CD4-positive, alpha-beta memory T cell (primary cell): ENCODE measurements at regions not wholly inside any gene's neighbourhood (a gene's known extent, or its start where the extent isn't known, plus 50 kb on each side); places are given as distances from the start of the nearest gene placed in this dataset.
A peak's percentile ranks its signal among the peaks of the same experiment; 100 is the strongest.

Experiments
- CTCF ChIA-PET: fragments of 350-600 bp; sonication (Branson Sonifier 250); formaldehyde crosslinking; loops from one replicate; lab custom pipeline; 2021; ENCODE audit warnings: inconsistent platforms; ENCODE audit not compliant: partially characterized antibody; lab: Charles Lee
- POLR2A ChIA-PET: fragments of 350-600 bp; sonication (Branson Sonifier 250); formaldehyde crosslinking; loops from one replicate; lab custom pipeline; 2021; ENCODE audit not compliant: partially characterized antibody; lab: Charles Lee
- DNase-seq, 5 donors: peaks; one replicate each; pipeline versions ENCODE4 v3.0.0 to v3.0.0-alpha.2; 2020 to 2022; ENCODE audit warnings: mixed read lengths in 1 of 5
- H3K27ac ChIP-seq: one replicate; pipeline ENCODE4 v1.7.0; 2013; ENCODE audit warnings: low read depth, low read length
- H3K27me3 ChIP-seq: 2 replicates; pipeline ENCODE4 v1.7.0; 2013; ENCODE audit warnings: mild to moderate bottlenecking, low read length, moderate library complexity; ENCODE audit not compliant: insufficient read depth
- H3K36me3 ChIP-seq: 2 replicates; pipeline ENCODE4 v1.7.0; 2013; ENCODE audit warnings: mild to moderate bottlenecking, low read length, moderate library complexity; ENCODE audit not compliant: insufficient read depth
- H3K4me1 ChIP-seq: 2 replicates; pipeline ENCODE4 v1.7.0; 2013; ENCODE audit warnings: mild to moderate bottlenecking, low read length, moderate library complexity; ENCODE audit not compliant: insufficient read depth
- H3K4me3 ChIP-seq, 2 donors: one replicate each; pipeline ENCODE4 v1.7.0; 2013; ENCODE audit warnings: low read length in 2 of 2, mild to moderate bottlenecking in 1 of 2
- H3K9me3 ChIP-seq, 2 donors: one replicate each; pipeline ENCODE4 v1.7.0; 2013; ENCODE audit warnings: low read length in 2 of 2, control low read depth in 1 of 2; ENCODE audit not compliant: control insufficient read depth in 1 of 2
- H3K27ac Mint-ChIP-seq, 7 donors: one replicate each; pipeline ENCODE4 v1.8.0; 2020 to 2021; ENCODE audit warnings: mixed read lengths in 7 of 7, mild to moderate bottlenecking in 6 of 7, inconsistent platforms in 3 of 7, moderate library complexity in 3 of 7
- H3K27me3 Mint-ChIP-seq, 2 donors: one replicate each; pipeline ENCODE4 v1.8.0; 2020 to 2021; ENCODE audit warnings: mixed read lengths in 2 of 2
- H3K36me3 Mint-ChIP-seq, 2 donors: one replicate each; pipeline ENCODE4 v1.8.0; 2020 to 2021; ENCODE audit warnings: mixed read lengths in 2 of 2, inconsistent platforms in 1 of 2, mild to moderate bottlenecking in 1 of 2
- H3K4me1 Mint-ChIP-seq, 4 donors: one replicate each; pipeline ENCODE4 v1.8.0; 2020 to 2021; ENCODE audit warnings: mixed read lengths in 4 of 4, mild to moderate bottlenecking in 1 of 4
- H3K4me3 Mint-ChIP-seq, 8 donors: one replicate each; pipeline ENCODE4 v1.8.0; 2020 to 2021; ENCODE audit warnings: mixed read lengths in 8 of 8, mild to moderate bottlenecking in 7 of 8, moderate library complexity in 6 of 8, inconsistent platforms in 3 of 8
- H3K9me3 Mint-ChIP-seq, 8 donors: one replicate each; pipeline ENCODE4 v1.8.0; 2020 to 2021; ENCODE audit warnings: mixed read lengths in 8 of 8, mild to moderate bottlenecking in 5 of 8, inconsistent platforms in 3 of 8, moderate library complexity in 1 of 8
- intact Hi-C: fragments of 100-400 bp; cut with micrococcal nuclease; formaldehyde crosslinking; loops from one replicate; pipeline ENCODE4 v1.15.1; 2023

DNA sequence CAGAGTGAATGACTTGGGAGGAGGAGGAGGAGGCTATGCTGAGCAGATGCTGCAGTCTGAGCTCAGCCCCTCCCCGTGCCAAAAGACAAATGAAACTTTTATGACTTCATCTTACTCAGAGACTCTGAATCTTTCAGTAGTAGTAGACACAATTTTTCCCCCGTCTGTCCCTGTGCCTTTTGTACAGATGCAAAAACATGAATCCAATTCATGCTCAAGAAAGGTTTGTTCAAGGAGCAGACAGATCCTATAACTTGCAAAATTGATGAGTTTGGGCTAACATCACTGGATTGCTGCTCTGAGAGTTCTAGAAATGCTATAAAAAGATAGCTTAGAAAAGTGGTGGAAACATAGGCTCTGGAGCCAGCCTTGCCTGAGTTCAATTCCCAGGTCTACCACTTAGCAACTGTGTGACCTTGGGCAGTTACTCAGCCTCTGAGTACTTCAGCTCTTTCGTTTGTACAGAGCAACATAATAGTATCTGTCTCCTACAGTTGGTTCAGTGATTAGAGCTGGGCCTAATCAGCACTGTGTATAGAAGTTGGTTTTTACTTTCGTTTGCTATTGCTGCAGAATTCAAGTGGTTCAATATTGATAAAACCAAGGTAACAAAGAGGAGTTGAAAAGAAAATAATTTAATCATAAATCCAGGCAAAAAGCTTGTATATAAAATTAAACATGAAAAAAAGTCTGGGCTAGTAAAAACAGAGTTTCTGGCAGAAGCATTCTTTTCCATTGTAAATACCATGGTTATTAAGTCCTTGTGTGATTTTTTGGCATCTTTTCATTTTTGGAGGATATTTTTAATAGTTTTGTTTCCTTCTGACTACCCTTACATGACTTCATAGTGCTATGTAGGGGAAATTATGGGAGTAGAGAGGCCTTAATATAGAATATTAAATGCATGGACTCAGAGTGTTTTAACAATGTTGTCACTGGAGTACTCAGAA, 174.2 kb upstream of the ZNF32 start:
- no peaks in the 10 kb centered on the region for H3K36me3 ChIP-seq
- DNase-seq, result no peak
- H3K9me3 ChIP-seq, result no peaks in the 10 kb centered on the region
- no peaks in the 10 kb centered on the region for H3K36me3 Mint-ChIP-seq
- H3K27me3 Mint-ChIP-seq, result no peaks in the 10 kb centered on the region
- intact Hi-C loops, result no loop called here
- peak overlapping the region in 2 of 7 donors; percentile 44 to 53 for H3K27ac Mint-ChIP-seq
- H3K27me3 ChIP-seq, result no peaks in the 10 kb centered on the region
- ChIA-PET POLR2A (no interaction called here), CTCF (no interaction called here)
- no peaks in the 10 kb centered on the region for H3K9me3 Mint-ChIP-seq
- no peaks in the 10 kb centered on the region for H3K4me1 ChIP-seq
- no peak overlapping the region for H3K27ac ChIP-seq
- no peak overlapping the region for H3K4me3 ChIP-seq
- peak overlapping the region in 2 of 8 donors; percentile 11 to 19 for H3K4me3 Mint-ChIP-seq
- peaks cover 9 to 27% (median 20%) of the 10 kb centered on the region in 4 donors for H3K4me1 Mint-ChIP-seq

- CTCF ChIA-PET, result interaction anchor here (1.6 to 2.5 kb wide), 2 partner anchors 16 to 132 kb away, joined by 3 to 7 read pairs; no protein-coding TSS in a partner anchor
- no peak overlapping the region for H3K27ac Mint-ChIP-seq
- H3K4me1 ChIP-seq, result peaks cover 13% of the 10 kb centered on the region
- H3K36me3 ChIP-seq, result no peaks in the 10 kb centered on the region
- intact Hi-C loops, result no loop called here
- no peaks in the 10 kb centered on the region for H3K9me3 Mint-ChIP-seq
- no peaks in the 10 kb centered on the region for H3K27me3 ChIP-seq
- H3K27ac ChIP-seq, result no peak overlapping the region
- peaks cover 24 to 45% (median 34%) of the 10 kb centered on the region in 4 donors for H3K4me1 Mint-ChIP-seq
- no peaks in the 10 kb centered on the region for H3K9me3 ChIP-seq
- H3K36me3 Mint-ChIP-seq, result no peaks in the 10 kb centered on the region
- no peak overlapping the region for H3K4me3 ChIP-seq
- no peak overlapping the region for H3K4me3 Mint-ChIP-seq
- no peak for DNase-seq
- H3K27me3 Mint-ChIP-seq, result no peaks in the 10 kb centered on the region
- POLR2A ChIA-PET, result no interaction called here
These were observed 172.4 kb upstream of the ZNF32 start for GRCh38 chr10:43821103-43821502.

DNA sequence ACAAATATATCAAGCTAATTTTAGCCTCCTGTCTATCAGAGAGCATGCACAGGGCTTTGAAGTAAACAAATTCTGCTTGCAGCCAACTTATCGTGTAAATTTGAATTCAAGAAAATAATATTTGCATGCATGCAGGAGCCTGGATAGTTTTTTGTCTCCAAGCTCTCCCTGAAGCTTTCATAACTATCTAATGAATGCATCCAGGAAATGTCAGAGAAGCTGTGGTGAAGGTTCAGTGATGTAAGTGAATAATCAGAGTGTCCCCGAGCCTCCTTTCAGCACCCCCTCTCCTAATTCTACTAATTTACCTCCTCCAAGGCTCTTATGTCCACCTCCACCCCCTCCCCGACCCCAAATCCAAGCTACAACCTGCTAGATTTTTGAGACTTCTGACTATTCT, 172.0 kb upstream of the ZNF32 start:
- peaks cover 29 to 50% (median 39%) of the 10 kb centered on the region in 4 donors for H3K4me1 Mint-ChIP-seq
- Histone ChIP-seq H3K4me3 (no peak overlapping the region), H3K27me3 (no peaks in the 10 kb centered on the region), H3K36me3 (no peaks in the 10 kb centered on the region), H3K9me3 (no peaks in the 10 kb centered on the region), H3K4me1 (peaks cover 17% of the 10 kb centered on the region), H3K27ac (no peak overlapping the region)
- H3K36me3 Mint-ChIP-seq, result no peaks in the 10 kb centered on the region
- intact Hi-C loops, result no loop called here
- H3K27me3 Mint-ChIP-seq, result no peaks in the 10 kb centered on the region
- H3K4me3 Mint-ChIP-seq, result no peak overlapping the region
- ChIA-PET POLR2A (no interaction called here), CTCF (interaction anchor here (1.6 to 2.5 kb wide), 2 partner anchors 16 to 131 kb away, joined by 3 to 7 read pairs; no protein-coding TSS in a partner anchor)
- no peak for DNase-seq
- no peaks in the 10 kb centered on the region for H3K9me3 Mint-ChIP-seq
- H3K27ac Mint-ChIP-seq, result no peak overlapping the region

DNA sequence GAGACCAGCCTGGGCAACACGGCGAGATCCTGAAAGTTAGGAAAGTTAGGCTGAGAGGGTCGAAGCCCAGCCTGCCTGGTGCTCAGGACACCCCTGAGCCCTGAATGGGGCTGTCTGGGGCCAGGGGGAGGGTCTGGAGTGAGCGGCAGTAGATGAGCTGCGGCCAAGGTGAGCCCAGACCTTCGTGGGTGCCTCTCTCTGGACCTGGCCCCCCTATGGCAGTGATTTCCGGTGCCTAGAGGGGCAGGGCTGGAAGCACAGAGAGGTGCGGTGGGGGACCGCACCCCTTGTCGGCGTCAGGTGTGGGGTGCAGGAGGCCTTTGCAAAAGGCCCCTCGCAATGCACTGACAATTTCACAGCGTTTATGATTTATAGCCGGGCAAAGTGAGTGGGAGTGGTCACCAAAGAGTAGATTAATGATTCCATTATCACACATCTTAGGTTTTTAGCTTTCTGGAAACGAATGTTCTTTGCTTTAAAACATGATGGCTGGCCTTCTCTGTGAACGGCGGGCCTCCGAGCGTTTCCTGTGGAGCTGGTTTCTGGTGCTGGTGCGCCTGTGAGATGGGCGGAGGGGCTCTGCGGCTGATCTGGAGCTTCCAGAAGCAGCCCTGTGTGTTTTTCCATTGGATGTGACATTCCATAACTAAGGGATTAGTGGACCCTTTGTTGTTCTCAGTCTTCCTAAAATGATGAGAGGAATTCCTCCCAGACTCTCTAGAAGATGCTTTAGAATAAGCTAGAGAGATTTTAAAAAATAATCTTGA, 171.0 kb upstream of the ZNF32 start:
- Mint-ChIP-seq H3K4me3 (no peak overlapping the region), H3K9me3 (no peaks in the 10 kb centered on the region), H3K27ac (no peak overlapping the region), H3K4me1 (peaks cover 34 to 60% (median 45%) of the 10 kb centered on the region in 4 donors), H3K27me3 (no peaks in the 10 kb centered on the region), H3K36me3 (no peaks in the 10 kb centered on the region)
- CTCF ChIA-PET, result interaction anchor here (1.6 to 2.5 kb wide), 2 partner anchors 14 to 130 kb away, joined by 3 to 7 read pairs; no protein-coding TSS in a partner anchor
- Histone ChIP-seq H3K27ac (no peak overlapping the region), H3K4me3 (no peak overlapping the region), H3K9me3 (no peaks in the 10 kb centered on the region), H3K4me1 (peaks cover 27% of the 10 kb centered on the region), H3K27me3 (no peaks in the 10 kb centered on the region), H3K36me3 (no peaks in the 10 kb centered on the region)
- intact Hi-C loops, result loop anchor here (10.0 kb wide), 1 partner anchor 125 kb away; no protein-coding TSS in a partner anchor
- POLR2A ChIA-PET, result interaction anchor here (0.6 kb wide), 1 partner anchor 13 kb away, joined by 3 read pairs; no protein-coding TSS in a partner anchor
- no peak for DNase-seq

DNA sequence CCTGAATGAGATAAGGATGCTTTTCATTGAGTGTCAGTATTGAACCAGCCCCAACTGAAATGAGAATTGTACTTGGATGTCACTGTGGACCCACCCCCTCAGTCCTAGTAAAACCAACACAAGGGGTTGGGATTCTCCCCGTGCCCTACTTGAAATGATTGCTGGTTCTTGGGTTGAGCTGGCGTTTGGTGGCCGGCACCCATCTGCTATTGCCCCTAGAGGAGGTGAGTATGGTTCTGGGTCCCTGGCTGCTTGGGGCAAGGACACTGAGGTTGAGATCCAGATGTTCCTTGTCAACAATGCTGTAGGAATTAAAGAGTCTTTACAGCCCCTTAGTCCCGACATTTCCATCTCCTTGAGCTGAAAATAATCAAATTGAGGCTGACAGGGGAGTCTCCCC, 170.0 kb upstream of the ZNF32 start:
- POLR2A ChIA-PET, result no interaction called here

DNA sequence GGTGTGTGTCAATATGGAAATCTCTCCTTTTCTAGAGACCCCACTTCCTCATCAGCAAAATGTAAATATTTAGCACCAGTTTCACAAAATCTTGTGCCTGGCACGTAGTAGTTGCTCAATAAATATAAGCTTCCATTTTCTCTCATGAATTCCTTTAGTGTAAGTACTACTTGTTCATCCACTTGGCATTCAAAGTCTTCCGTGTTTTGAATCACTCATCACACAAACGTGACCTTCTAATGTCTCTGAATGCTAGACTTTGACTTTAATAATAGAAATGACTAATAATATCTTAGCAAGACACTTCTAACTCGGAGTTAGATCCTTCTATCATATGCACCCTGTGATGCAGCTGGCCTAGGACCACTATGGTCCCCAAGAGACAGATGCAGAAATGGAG, 168.7 kb upstream of the ZNF32 start:
- Mint-ChIP-seq H3K4me3 (peak overlapping the region in 2 of 8 donors; percentile 10 to 82), H3K27ac (peak overlapping the region in 3 of 7 donors; percentile 17 to 72 (median 65)), H3K9me3 (no peaks in the 10 kb centered on the region), H3K27me3 (no peaks in the 10 kb centered on the region), H3K4me1 (peaks cover 31 to 46% (median 39%) of the 10 kb centered on the region in 4 donors), H3K36me3 (no peaks in the 10 kb centered on the region)
- no peak overlapping the region for H3K4me3 ChIP-seq
- no peaks in the 10 kb centered on the region for H3K27me3 ChIP-seq
- H3K27ac ChIP-seq, result no peak overlapping the region
- no peaks in the 10 kb centered on the region for H3K36me3 ChIP-seq
- peaks cover 27% of the 10 kb centered on the region for H3K4me1 ChIP-seq
- DNase-seq, result no peak
- ChIA-PET CTCF (interaction anchor here (1.3 kb wide), 1 partner anchor 9 kb away, joined by 3 read pairs; no protein-coding TSS in a partner anchor), POLR2A (interaction anchor here (1.3 kb wide), 1 partner anchor 10 kb away, joined by 4 read pairs; no protein-coding TSS in a partner anchor)
- intact Hi-C loops, result loop anchor here (10.0 kb wide), 1 partner anchor 123 kb away; no protein-coding TSS in a partner anchor
- H3K9me3 ChIP-seq, result no peaks in the 10 kb centered on the region

More for the DNA sequence above, 170.0 kb upstream of the ZNF32 start:
- H3K4me1 ChIP-seq, result peaks cover 27% of the 10 kb centered on the region
- H3K4me3 ChIP-seq, result no peak overlapping the region
- Mint-ChIP-seq H3K4me3 (no peak overlapping the region), H3K9me3 (no peaks in the 10 kb centered on the region), H3K27me3 (no peaks in the 10 kb centered on the region), H3K27ac (no peak overlapping the region), H3K36me3 (no peaks in the 10 kb centered on the region), H3K4me1 (peaks cover 35 to 58% (median 44%) of the 10 kb centered on the region in 4 donors)
- intact Hi-C loops, result loop anchor here (10.0 kb wide), 1 partner anchor 124 kb away; no protein-coding TSS in a partner anchor
- H3K27me3 ChIP-seq, result no peaks in the 10 kb centered on the region
- H3K36me3 ChIP-seq, result no peaks in the 10 kb centered on the region
- no peak overlapping the region for H3K27ac ChIP-seq
- no peaks in the 10 kb centered on the region for H3K9me3 ChIP-seq
- no peak for DNase-seq
- CTCF ChIA-PET, result interaction anchor here (1.3 to 2.5 kb wide), 2 partner anchors 10 to 129 kb away, joined by 3 to 7 read pairs; no protein-coding TSS in a partner anchor
